GM12878 (cell line): ENCODE measurements at regions not wholly inside any gene's neighbourhood (a gene's known extent, or its start where the extent isn't known, plus 50 kb on each side); places are given as distances from the start of the nearest gene placed in this dataset.
"Not testable (repeated sequence)": the region's sequence is repeated elsewhere in the genome, so short reads cannot be mapped to it uniquely, and the experiment has no call there.

Experiments used
- ATAC-seq: fragments of 200-7000 bp; cut with Tn5 transposase; 3 replicates; pipeline ENCODE4 v1.9.1; 2020; ENCODE audit warnings: mild to moderate bottlenecking, moderate library complexity
- BruUV-seq: library from RNA; stranded (reverse); fragments of 400-500 nt; replicated peaks from 2 replicates; lab custom pipeline; 2021; lab: Mats Ljungman, UMichigan
- CTCF ChIA-PET: fragments of 300-600 bp; sonication (Branson Sonifier 250); formaldehyde crosslinking; extraction: SDS; loops from one replicate; lab custom pipeline; 2021; ENCODE audit warnings: inconsistent platforms; lab: Yijun Ruan, JAX
- POLR2A ChIA-PET: fragments of 350-600 bp; formaldehyde crosslinking; extraction: SDS; loops from one replicate; lab custom pipeline; 2021; ENCODE audit warnings: inconsistent platforms; lab: Charles Lee
- RAD21 ChIA-PET: fragments of 300-600 bp; sonication (Branson Sonifier 250); formaldehyde crosslinking; loops from one replicate; lab custom pipeline; 2023; ENCODE audit warnings: antibody characterized with exemption; ENCODE audit not compliant: unreplicated experiment; lab: Charles Lee
- SMC1A ChIA-PET: fragments of 300-600 bp; sonication (Branson Sonifier 250); formaldehyde crosslinking; loops from one replicate; lab custom pipeline; 2023; ENCODE audit not compliant: unreplicated experiment, uncharacterized antibody; lab: Charles Lee
- DNase-seq: peaks from one replicate; pipeline ENCODE4 v3.0.0-alpha.2; 2011; ENCODE audit warnings: low read depth, low spot score
- FAIRE-seq: peaks from 3 replicates; lab custom pipeline; 2011; peaks lifted over from hg19 to GRCh38; lab: Jason Lieb, UNC
- H2AFZ ChIP-seq: 2 replicates; pipeline ENCODE4 v1.6.0; 2011; ENCODE audit warnings: low read depth, low read length, control low read depth; ENCODE audit not compliant: control insufficient read depth
- H3K27ac ChIP-seq: 2 replicates; pipeline ENCODE4 v1.5.1; 2011; ENCODE audit warnings: control low read depth; ENCODE audit not compliant: control insufficient read depth, insufficient read depth
- H3K27me3 ChIP-seq, 2 experiments: replicated peaks in 1 of 2; 2 replicates each; pipeline versions ENCODE4 v1.6.0 to v1.6.1; 2011; ENCODE audit warnings: low read length in 1 of 2; ENCODE audit not compliant: control insufficient read depth in 2 of 2, insufficient read depth in 2 of 2
- H3K36me3 ChIP-seq, 2 experiments: 2 replicates each; pipeline ENCODE4 v1.5.1; 2011; ENCODE audit warnings: low read length in 1 of 2; ENCODE audit not compliant: control insufficient read depth in 2 of 2, insufficient read depth in 2 of 2
- H3K4me1 ChIP-seq: 2 replicates; pipeline ENCODE4 v1.6.1; 2011; ENCODE audit warnings: mild to moderate bottlenecking, low read length, moderate library complexity, mixed read lengths; ENCODE audit not compliant: control insufficient read depth, insufficient read depth
- H3K4me2 ChIP-seq: 2 replicates; pipeline ENCODE4 v1.6.0; 2011; ENCODE audit warnings: control low read depth; ENCODE audit not compliant: control insufficient read depth, insufficient read depth
- H3K4me3 ChIP-seq: fragments of 200-600 bp; sonication (generic); 2 replicates; pipeline ENCODE4 v1.5.1; 2016
- H3K79me2 ChIP-seq: 2 replicates; pipeline ENCODE4 v1.6.0; 2011; ENCODE audit warnings: low read length; ENCODE audit not compliant: control insufficient read depth, insufficient read depth
- H3K9ac ChIP-seq: 2 replicates; pipeline ENCODE4 v1.8.0; 2011; ENCODE audit warnings: low read length, control low read depth, mixed read lengths; ENCODE audit not compliant: control insufficient read depth, insufficient read depth
- H3K9me3 ChIP-seq: replicated peaks from 3 replicates; pipeline ENCODE4 v1.5.1; 2011; ENCODE audit warnings: mild to moderate bottlenecking, low read length; ENCODE audit not compliant: control insufficient read depth, insufficient read depth
- H4K20me1 ChIP-seq: 2 replicates; pipeline ENCODE4 v1.6.0; 2011; ENCODE audit not compliant: control insufficient read depth, insufficient read depth
- WGBS: methylation state at CpG from one replicate; pipeline ENCODE4 v1.1.6; 2016; ENCODE audit warnings: low lambda C conversion rate; ENCODE audit not compliant: insufficient replicate concordance, insufficient coverage; ENCODE audit errors: missing lambda C conversion rate; 5-methylcytosine and 5-hydroxymethylcytosine counted together
- in situ Hi-C: fragments of 300-500 bp; cut with MboI; formaldehyde crosslinking; loops from 9 replicates; pipeline ENCODE4 v1.14.3; 2018; ENCODE audit warnings: mixed read lengths
- intact Hi-C: fragments of 100-400 bp; cut with micrococcal nuclease; formaldehyde crosslinking; loops from one replicate; pipeline ENCODE4 v1.14.2; 2022; ENCODE audit not compliant: unreplicated experiment

- BruUV-seq, DNase-seq, H3K36me3 ChIP-seq, H3K4me3 ChIP-seq, H3K27ac ChIP-seq, H4K20me1 ChIP-seq, H2AFZ ChIP-seq, CTCF ChIA-PET, SMC1A ChIA-PET, H3K79me2 ChIP-seq, FAIRE-seq, H3K4me2 ChIP-seq, ATAC-seq, H3K9me3 ChIP-seq, H3K9ac ChIP-seq, POLR2A ChIA-PET, H3K4me1 ChIP-seq, in situ Hi-C loops, H3K27me3 ChIP-seq, RAD21 ChIA-PET, intact Hi-C loops: not testable (repeated sequence)
- WGBS, result 61% methylated on average over 6 of the region's 6 CpGs
Measured at GRCh38 chr15:20267996-20268395, 273.6 kb downstream of the GOLGA6L6 start.

GRCh38 chr15:20267051-20267730, 274.4 kb downstream of the GOLGA6L6 start:
- BruUV-seq, CTCF ChIA-PET: not testable (repeated sequence)

GRCh38 chr15:20265710-20266109, 275.9 kb downstream of the GOLGA6L6 start:
- FAIRE-seq, intact Hi-C loops: not testable (repeated sequence)

More at GRCh38 chr15:20267051-20267730, 274.4 kb downstream of the GOLGA6L6 start:
- RAD21 ChIA-PET, FAIRE-seq, H3K79me2 ChIP-seq, H3K27ac ChIP-seq, H4K20me1 ChIP-seq, ATAC-seq, H2AFZ ChIP-seq, H3K27me3 ChIP-seq, H3K4me3 ChIP-seq, POLR2A ChIA-PET, H3K9me3 ChIP-seq, in situ Hi-C loops, H3K9ac ChIP-seq, intact Hi-C loops, DNase-seq, SMC1A ChIA-PET, H3K36me3 ChIP-seq, H3K4me2 ChIP-seq, H3K4me1 ChIP-seq: not testable (repeated sequence)
- WGBS, result 29% methylated on average over 6 of the region's 6 CpGs

More at GRCh38 chr15:20265710-20266109, 275.9 kb downstream of the GOLGA6L6 start:
- H3K27me3 ChIP-seq, H2AFZ ChIP-seq, H3K79me2 ChIP-seq, CTCF ChIA-PET, H3K9me3 ChIP-seq, H3K9ac ChIP-seq, RAD21 ChIA-PET, SMC1A ChIA-PET, H3K4me2 ChIP-seq, H3K36me3 ChIP-seq, H3K27ac ChIP-seq, H4K20me1 ChIP-seq, POLR2A ChIA-PET, ATAC-seq, H3K4me3 ChIP-seq, DNase-seq, H3K4me1 ChIP-seq, BruUV-seq, in situ Hi-C loops: not testable (repeated sequence)
- 47% methylated on average over 1 of the region's 1 CpG for WGBS
